C4-2B (cell line): ENCODE measurements at regions not wholly inside any gene's neighbourhood (a gene's known extent, or its start where the extent isn't known, plus 50 kb on each side); places are given as distances from the start of the nearest gene placed in this dataset.

Experiments used
- H3K27ac ChIP-seq: fragments of 450-650 bp; 2 replicates; pipeline ENCODE4 v1.5.1; 2017
- CTCF ChIP-seq: fragments of 450-650 bp; conservative IDR thresholded peaks from 2 replicates; pipeline ENCODE4 v1.5.1; 2017; ENCODE audit warnings: mild to moderate bottlenecking
- ZFX ChIP-seq: fragments of 450-650 bp; IDR thresholded peaks from 2 replicates; pipeline ENCODE4 v1.6.1; 2017

- no peak overlapping the region for H3K27ac ChIP-seq
- TF ChIP-seq ZFX = no peak
- TF ChIP-seq CTCF = no peak
Measured at GRCh38 chr17:55959756-55960155, 193.5 kb upstream of the ANKFN1 start.

GRCh38 chr17:55961386-55961785 is 191.9 kb upstream of the ANKFN1 start:
- H3K27ac ChIP-seq = no peak overlapping the region
- no peak for TF ChIP-seq ZFX

- no peak overlapping the region for H3K27ac ChIP-seq
- TF ChIP-seq ZFX (no peak), CTCF (no peak)
Measured at GRCh38 chr17:55962951-55963401, 190.3 kb upstream of the ANKFN1 start.

GRCh38 chr17:55964191-55964590 is 189.1 kb upstream of the ANKFN1 start:
- H3K27ac ChIP-seq = no peak overlapping the region
- TF ChIP-seq CTCF = no peak

GRCh38 chr17:55965051-55965450 is 188.2 kb upstream of the ANKFN1 start:
- TF ChIP-seq ZFX (no peak), CTCF (peak; percentile 34)
- no peak overlapping the region for H3K27ac ChIP-seq

- TF ChIP-seq CTCF (no peak), ZFX (no peak)
- no peak overlapping the region for H3K27ac ChIP-seq
Measured at GRCh38 chr17:55969562-55970324, 183.5 kb upstream of the ANKFN1 start.

- no peak overlapping the region for H3K27ac ChIP-seq
- TF ChIP-seq ZFX (no peak), CTCF (no peak)
Measured at GRCh38 chr17:55978578-55978977, 174.7 kb upstream of the ANKFN1 start.

GRCh38 chr17:55983096-55983495 is 170.2 kb upstream of the ANKFN1 start:
- TF ChIP-seq ZFX (no peak), CTCF (no peak)
- H3K27ac ChIP-seq = no peak overlapping the region
